GM18519 (cell line): ENCODE measurements at regions not wholly inside any gene's neighbourhood (a gene's known extent, or its start where the extent isn't known, plus 50 kb on each side); places are given as distances from the start of the nearest gene placed in this dataset.

ENCODE experiments used
- ATAC-seq: cut with Tn5 transposase; IDR thresholded peaks from one replicate; pipeline ENCODE4 v1.9.1; 2021; ENCODE audit warnings: mild to moderate bottlenecking, moderate library complexity; ENCODE audit not compliant: unreplicated experiment, low FRiP score

DNA sequence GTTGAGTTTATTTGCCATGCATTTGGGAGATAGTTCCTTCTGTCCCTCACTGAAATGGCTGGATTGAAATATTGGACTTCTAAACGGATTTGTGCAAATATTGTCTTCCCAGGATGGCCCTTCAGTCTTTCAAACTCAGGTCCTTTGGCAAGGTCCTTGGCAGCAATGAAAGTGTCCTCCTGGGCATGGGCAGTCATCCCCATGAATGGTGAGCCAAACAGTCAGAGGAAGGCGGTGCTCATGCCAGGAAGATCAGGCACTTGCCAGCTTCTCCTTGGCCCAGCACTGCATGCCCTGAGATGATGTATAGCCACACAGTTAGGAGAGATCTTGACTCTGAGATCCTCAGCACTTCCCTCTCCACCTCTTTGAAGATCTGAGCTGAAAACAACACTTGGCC is 221.4 kb upstream of the KLF4 start:
- no peak for ATAC-seq

GRCh38 chr9:107710546-107710945 is 221.0 kb upstream of the KLF4 start:
- ATAC-seq: no peak

DNA sequence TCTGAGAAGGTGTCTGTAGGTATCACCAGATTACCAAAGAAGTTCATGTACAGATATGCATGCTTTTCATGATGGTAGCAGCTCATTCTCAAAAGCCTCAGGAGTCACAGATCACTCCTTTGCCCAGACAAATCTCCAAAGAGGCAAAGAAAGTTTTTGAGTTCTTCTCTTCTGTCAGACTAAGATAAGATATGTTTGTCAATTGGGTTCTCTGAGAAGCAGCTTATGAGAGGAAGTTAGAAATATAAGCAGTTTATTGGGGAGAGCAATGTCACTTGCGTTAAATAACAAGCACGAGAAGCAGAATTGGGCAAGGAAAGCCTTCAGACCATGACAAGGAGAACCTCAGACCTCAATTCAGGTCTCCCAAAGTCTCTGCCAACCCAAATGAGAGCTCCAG is 219.2 kb upstream of the KLF4 start:
- ATAC-seq: no peak

DNA sequence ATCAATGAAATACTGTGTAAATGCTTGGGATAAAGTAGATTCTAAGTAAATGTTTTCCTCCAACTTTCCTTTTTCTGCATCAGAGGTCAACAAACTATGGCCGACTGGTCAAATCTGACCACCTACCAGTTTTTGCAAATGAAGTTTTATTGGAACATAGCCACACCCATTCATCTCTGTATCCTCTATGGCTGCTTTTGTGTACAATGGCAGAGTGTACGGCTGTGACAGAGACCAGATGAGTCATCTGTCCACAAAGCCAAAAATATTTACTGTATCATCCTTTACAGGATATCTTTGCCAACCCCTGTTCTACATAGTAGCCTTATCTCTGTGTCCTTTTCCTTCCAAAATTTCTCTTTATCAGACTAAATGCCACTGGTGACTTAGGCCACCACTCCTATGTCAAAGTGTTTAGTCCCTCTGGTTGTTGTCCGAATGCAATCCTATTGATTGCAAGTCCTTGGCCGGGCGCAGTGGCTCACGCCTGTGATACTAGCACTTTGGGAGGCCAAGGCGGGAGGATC is 218.4 kb upstream of the KLF4 start:
- no peak for ATAC-seq

GRCh38 chr9:107707428-107707837 is 217.9 kb upstream of the KLF4 start:
- no peak for ATAC-seq

- no peak for ATAC-seq
Observed at GRCh38 chr9:107706701-107707427, 217.3 kb upstream of the KLF4 start.

DNA sequence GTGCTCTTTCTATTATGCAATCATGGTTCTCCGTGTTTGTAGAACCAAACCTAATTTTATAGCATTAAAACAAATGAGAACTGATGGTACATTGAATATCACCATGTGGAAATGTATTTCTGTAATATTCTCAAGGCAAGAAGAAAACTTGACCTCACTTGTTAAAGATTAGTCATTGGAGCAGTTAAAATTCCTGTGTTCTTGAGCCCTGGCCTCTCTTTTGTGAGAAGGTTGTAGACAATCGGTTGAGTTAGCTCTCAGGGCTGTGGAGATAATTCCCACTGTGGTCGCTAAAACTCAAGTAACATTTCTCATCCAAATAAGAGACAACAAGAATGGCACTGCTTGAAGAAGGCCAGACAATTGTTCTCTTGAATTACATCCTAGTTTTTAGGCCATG is 216.0 kb upstream of the KLF4 start:
- ATAC-seq: no peak

DNA sequence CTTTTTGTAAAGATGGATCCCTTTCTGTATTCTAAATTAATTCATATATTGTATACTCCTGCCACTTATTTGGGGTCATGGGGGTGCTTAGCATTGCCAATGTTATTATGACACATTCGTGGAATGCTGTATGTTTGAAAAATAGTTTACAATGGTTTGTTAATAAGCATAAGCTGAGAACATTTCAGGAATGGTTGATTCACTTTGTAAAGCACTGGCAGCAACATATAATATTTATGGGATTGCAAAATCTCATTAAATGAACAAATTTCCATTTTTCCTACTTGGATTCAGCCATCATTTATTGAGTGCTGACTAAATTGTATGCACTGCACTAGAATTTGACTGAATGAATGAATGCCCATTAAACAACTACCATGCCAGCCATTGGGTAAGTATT is 215.2 kb upstream of the KLF4 start:
- ATAC-seq: no peak

- ATAC-seq: no peak
Observed at GRCh38 chr9:107703651-107704050, 214.1 kb upstream of the KLF4 start.

DNA sequence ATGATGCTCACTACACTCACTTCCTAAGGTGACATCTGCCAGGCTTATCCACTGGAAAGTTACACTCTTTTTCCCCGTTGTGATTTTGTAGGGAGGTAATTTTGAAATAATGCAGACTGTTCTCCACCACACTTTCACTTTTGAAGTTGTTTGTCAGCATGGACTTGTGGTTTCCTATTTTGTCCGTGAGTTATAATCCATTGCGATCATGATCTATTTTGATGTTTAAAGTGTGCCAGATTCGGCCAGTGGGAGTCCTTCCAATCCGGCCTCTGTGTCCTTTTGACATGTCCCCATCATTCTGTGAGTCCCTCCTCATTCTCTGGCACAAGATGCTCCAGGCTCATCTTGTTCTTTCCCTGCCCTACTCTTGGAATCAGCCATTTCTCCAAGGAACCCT is 211.3 kb upstream of the KLF4 start:
- ATAC-seq: no peak

DNA sequence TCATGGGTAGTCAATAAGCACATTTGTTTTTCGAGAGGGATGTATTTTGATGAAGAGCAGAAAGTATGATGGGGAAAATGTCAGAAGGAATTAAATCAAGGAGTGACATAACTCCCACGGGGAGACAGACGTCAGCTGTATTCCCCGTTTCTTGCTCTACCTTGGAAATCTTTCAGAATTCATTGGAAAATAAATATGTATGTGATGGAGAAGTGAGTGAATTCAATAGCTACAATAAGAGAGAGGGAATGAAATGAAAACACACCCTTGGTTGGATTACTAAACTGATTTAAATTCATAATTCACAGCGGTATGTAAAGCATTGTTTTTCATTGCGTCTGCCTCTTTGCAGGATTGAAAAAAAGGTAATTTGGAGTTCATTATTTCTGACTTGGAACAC is 209.7 kb upstream of the KLF4 start:
- no peak for ATAC-seq

DNA sequence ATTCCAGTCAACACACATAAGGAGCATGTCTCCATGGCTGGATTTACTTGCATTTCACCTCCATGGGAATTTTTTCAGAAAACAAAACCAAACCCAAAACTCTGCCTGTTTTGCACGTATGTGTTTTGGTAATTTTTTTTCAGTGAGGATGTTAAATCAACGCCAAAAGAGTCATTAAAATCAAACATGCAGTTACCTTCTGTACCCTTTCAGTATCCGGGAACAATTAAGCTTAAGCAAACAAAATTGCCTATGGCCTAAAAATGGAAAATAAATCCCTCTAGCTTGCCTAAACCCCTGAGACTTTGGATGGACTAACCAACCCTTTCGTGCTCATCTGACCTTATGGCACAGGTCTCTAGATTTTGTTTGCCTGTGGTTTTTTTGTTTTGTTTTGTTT is 209.2 kb upstream of the KLF4 start:
- ATAC-seq: no peak

GRCh38 chr9:107696302-107696701 is 206.7 kb upstream of the KLF4 start:
- no peak for ATAC-seq

GRCh38 chr9:107694390-107694789 is 204.8 kb upstream of the KLF4 start:
- ATAC-seq: no peak

- ATAC-seq: no peak
Observed at GRCh38 chr9:107693625-107694326, 204.2 kb upstream of the KLF4 start.

GRCh38 chr9:107691664-107692063 is 202.1 kb upstream of the KLF4 start:
- no peak for ATAC-seq

DNA sequence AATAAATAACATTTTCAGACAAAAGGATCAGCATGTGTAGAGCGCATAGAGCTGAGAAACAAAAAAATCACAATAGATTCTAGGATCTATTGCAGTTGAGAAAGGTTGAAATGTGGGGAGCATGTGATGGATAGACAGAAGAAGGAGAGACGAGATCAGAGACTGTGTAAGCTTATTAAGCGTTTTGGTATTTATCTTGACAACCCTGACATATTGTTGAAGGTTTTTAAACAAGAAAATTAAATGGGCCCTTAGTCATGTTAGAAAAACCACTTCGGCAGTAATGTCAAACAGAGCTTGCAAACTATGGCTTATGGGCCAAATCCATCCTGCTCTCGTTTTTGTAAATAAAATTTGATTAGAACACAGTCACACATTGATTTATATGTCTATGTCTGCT is 200.5 kb upstream of the KLF4 start:
- ATAC-seq: no peak

GRCh38 chr9:107688728-107689127 is 199.2 kb upstream of the KLF4 start:
- no peak for ATAC-seq

DNA sequence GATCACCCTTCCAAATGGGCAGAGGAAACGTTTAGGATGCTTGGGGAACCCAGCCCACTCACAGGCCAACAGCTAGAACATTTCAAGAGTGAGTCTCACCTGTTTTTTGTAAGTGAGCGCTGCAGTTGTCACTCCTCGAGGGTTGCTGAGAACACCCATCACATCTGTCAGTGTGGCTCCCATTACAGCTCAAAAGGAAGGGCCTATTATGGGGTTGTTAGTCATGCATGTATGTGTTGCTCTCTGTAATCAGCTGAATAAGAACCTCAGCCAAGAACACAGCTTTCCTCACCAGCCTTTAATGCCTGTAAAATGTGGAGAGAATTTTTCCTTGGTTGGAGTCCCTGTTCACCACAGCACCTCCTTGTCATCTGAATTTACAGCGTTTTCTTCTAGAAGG is 196.3 kb upstream of the KLF4 start:
- no peak for ATAC-seq

DNA sequence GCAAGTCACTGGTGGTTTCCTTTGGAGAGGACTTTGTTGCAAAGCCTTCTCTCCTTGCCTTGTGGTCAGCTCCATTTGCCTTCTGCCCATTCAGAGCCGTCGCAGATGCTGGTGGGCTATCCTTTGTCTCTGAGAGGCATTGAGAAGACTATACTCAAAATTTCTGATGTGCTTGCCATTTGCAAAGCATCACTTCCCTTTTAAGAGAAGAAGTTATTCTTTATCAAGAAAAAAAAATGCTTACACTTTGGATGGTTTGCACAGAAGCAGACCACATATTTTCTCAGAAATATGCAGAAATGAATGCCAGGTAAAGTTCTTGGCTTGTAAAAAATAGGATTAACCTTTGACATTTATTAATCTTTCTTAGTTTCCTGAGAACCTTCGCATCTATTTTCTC is 195.8 kb upstream of the KLF4 start:
- ATAC-seq: no peak

GRCh38 chr9:107684224-107684623 is 194.7 kb upstream of the KLF4 start:
- no peak for ATAC-seq

DNA sequence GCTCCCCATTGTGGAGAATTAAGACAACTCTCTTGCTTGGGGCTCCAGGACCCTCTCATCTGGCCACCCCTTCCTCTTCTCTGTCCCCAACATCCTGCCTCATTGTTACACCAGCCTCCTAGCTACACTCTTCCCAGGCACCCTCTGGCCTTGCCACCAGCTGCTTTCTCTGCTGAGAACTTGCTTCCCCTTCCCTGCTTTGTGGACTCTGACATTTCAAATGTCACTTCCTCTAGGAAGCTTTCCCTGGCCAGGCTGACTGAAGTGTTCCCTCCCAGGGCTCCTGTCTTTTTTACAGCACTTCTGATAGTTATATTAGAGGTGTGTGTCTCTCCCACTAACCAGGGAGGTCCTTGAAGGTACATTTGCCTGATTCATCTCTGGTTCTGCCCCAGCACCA is 194.0 kb upstream of the KLF4 start:
- ATAC-seq: no peak
